IMR-90 (cell line): ENCODE measurements at regions not wholly inside any gene's neighbourhood (a gene's known extent, or its start where the extent isn't known, plus 50 kb on each side); places are given as distances from the start of the nearest gene placed in this dataset.
A peak's percentile ranks its signal among the peaks of the same experiment; 100 is the strongest.

Experiments used
- ATAC-seq: fragments of 200-7000 bp; cut with Tn5 transposase; 2 replicates; pipeline ENCODE4 v1.9.1; 2020; ENCODE audit warnings: low read depth, mild to moderate bottlenecking, moderate library complexity
- BruUV-seq: library from RNA; stranded (reverse); fragments of 400-500 nt; replicated peaks from 2 replicates; lab custom pipeline; 2021; lab: Mats Ljungman, UMichigan
- CTCF ChIA-PET: fragments of 300-600 bp; formaldehyde crosslinking; extraction: SDS; loops from one replicate; lab custom pipeline; 2021; ENCODE audit warnings: antibody characterized with exemption; lab: Yijun Ruan, JAX
- POLR2A ChIA-PET: fragments of 300-600 bp; sonication (Branson Sonifier 250); formaldehyde crosslinking; loops from one replicate; lab custom pipeline; 2022; ENCODE audit warnings: antibody characterized with exemption; ENCODE audit not compliant: unreplicated experiment; lab: Charles Lee
- DNase-seq: peaks from one replicate; pipeline ENCODE4 v3.0.0; 2013
- H2AFZ ChIP-seq: replicated peaks from 2 replicates; pipeline ENCODE3; 2013; ENCODE audit warnings: low read length, mild to moderate bottlenecking; ENCODE audit not compliant: poor library complexity
- H2AK5ac ChIP-seq: 2 replicates; pipeline ENCODE4 v1.6.1; 2013; ENCODE audit warnings: low read depth, low read length, inconsistent platforms
- H2AK9ac ChIP-seq: replicated peaks from 2 replicates; pipeline ENCODE3; 2013; ENCODE audit warnings: mild to moderate bottlenecking, low read depth, low read length, moderate library complexity; ENCODE audit not compliant: poor library complexity
- H2BK120ac ChIP-seq: 2 replicates; pipeline ENCODE4 v1.6.1; 2013; ENCODE audit warnings: low read depth, low read length, inconsistent platforms
- H2BK15ac ChIP-seq: 3 replicates; pipeline ENCODE4 v1.6.1; 2013; ENCODE audit warnings: low read depth, low read length, inconsistent platforms
- H2BK20ac ChIP-seq: 2 replicates; pipeline ENCODE4 v1.6.1; 2013; ENCODE audit warnings: low read depth, mild to moderate bottlenecking, inconsistent platforms, low read length, moderate library complexity
- H2BK5ac ChIP-seq: 2 replicates; pipeline ENCODE4 v1.6.1; 2013; ENCODE audit warnings: mild to moderate bottlenecking, low read depth, low read length, inconsistent platforms; ENCODE audit not compliant: poor library complexity, severe bottlenecking
- H3K14ac ChIP-seq: replicated peaks from 2 replicates; pipeline ENCODE4 v1.6.1; 2013; ENCODE audit warnings: low read depth, low read length, inconsistent platforms
- H3K18ac ChIP-seq: 2 replicates; pipeline ENCODE4 v1.6.1; 2013; ENCODE audit warnings: low read depth, low read length, control low read depth
- H3K23ac ChIP-seq: 2 replicates; pipeline ENCODE4 v1.6.1; 2013; ENCODE audit warnings: low read depth, low read length, inconsistent platforms
- H3K27ac ChIP-seq: 2 replicates; pipeline ENCODE4 v1.5.1; 2013; ENCODE audit warnings: mild to moderate bottlenecking, control low read depth, low read length; ENCODE audit not compliant: insufficient read depth
- H3K27me3 ChIP-seq: 2 replicates; pipeline ENCODE4 v1.6.1; 2013; ENCODE audit warnings: low read length; ENCODE audit not compliant: control insufficient read depth, insufficient read depth
- H3K36me3 ChIP-seq: 2 replicates; pipeline ENCODE4 v1.6.1; 2013; ENCODE audit warnings: low read length, mixed read lengths; ENCODE audit not compliant: control insufficient read depth, insufficient read depth
- H3K4ac ChIP-seq: 2 replicates; pipeline ENCODE4 v1.6.1; 2013; ENCODE audit warnings: low read depth, low read length, inconsistent platforms
- H3K4me1 ChIP-seq: 2 replicates; pipeline ENCODE4 v1.6.1; 2013; ENCODE audit warnings: low read length, mixed read lengths; ENCODE audit not compliant: control insufficient read depth, insufficient read depth
- H3K4me2 ChIP-seq: 2 replicates; pipeline ENCODE4 v1.6.1; 2013; ENCODE audit warnings: low read depth, mild to moderate bottlenecking, control low read depth, low read length, moderate library complexity
- H3K4me3 ChIP-seq: 2 replicates; pipeline ENCODE4 v1.5.1; 2013; ENCODE audit warnings: low read depth, mild to moderate bottlenecking, control low read depth, low read length, moderate library complexity; ENCODE audit not compliant: insufficient read depth
- H3K56ac ChIP-seq: 2 replicates; pipeline ENCODE4 v1.6.1; 2013; ENCODE audit warnings: low read length, inconsistent platforms; ENCODE audit not compliant: insufficient read depth; ENCODE audit errors: extremely low read depth
- H3K79me1 ChIP-seq, 2 experiments: 2 replicates each; pipeline ENCODE4 v1.6.1; 2013; ENCODE audit warnings: low read length in 2 of 2, inconsistent platforms in 1 of 2, low read depth in 1 of 2
- H3K9ac ChIP-seq: 2 replicates; pipeline ENCODE4 v1.6.1; 2013; ENCODE audit warnings: low read depth, low read length, control low read depth
- H3K9me1 ChIP-seq: 2 replicates; pipeline ENCODE4 v1.6.1; 2013; ENCODE audit warnings: low read length, inconsistent platforms; ENCODE audit not compliant: insufficient read depth
- H3K9me3 ChIP-seq: 2 replicates; pipeline ENCODE4 v1.6.1; 2013; ENCODE audit warnings: low read length; ENCODE audit not compliant: control insufficient read depth, insufficient read depth
- H4K20me1 ChIP-seq: 2 replicates; pipeline ENCODE4 v1.6.1; 2013; ENCODE audit warnings: low read length, inconsistent platforms; ENCODE audit not compliant: insufficient read depth
- H4K5ac ChIP-seq: 2 replicates; pipeline ENCODE4 v1.6.1; 2013; ENCODE audit warnings: mild to moderate bottlenecking, low read depth, low read length, control low read depth
- H4K8ac ChIP-seq, 2 experiments: 2 replicates each; pipeline ENCODE4 v1.6.1; 2013; ENCODE audit warnings: low read depth in 2 of 2, low read length in 2 of 2, control low read depth in 1 of 2, inconsistent platforms in 1 of 2
- H4K91ac ChIP-seq: 2 replicates; pipeline ENCODE4 v1.6.1; 2013; ENCODE audit warnings: low read depth, low read length, inconsistent platforms; ENCODE audit not compliant: insufficient read depth
- CTCF ChIP-seq: conservative IDR thresholded peaks from 2 replicates; pipeline ENCODE4 v1.5.1; 2012; ENCODE audit warnings: mild to moderate bottlenecking, low read depth, low read length, improper control_type of control experiment
- MAFK ChIP-seq: IDR thresholded peaks from 2 replicates; pipeline ENCODE4 v1.6.1; 2012; ENCODE audit warnings: low read depth, low read length, improper control_type of control experiment
- POLR2A ChIP-seq: IDR thresholded peaks from 2 replicates; pipeline ENCODE4 v1.6.1; 2012; ENCODE audit warnings: mild to moderate bottlenecking, low read depth, low read length
- WGBS, 2 experiments: methylation state at CpG; one replicate each; pipeline versions ENCODE4 v1.1.5 to v1.1.7; 2013; ENCODE audit warnings: missing lambda C conversion rate in 2 of 2; ENCODE audit not compliant: insufficient read length in 1 of 2; ENCODE audit errors: extremely low coverage in 2 of 2; 5-methylcytosine and 5-hydroxymethylcytosine counted together
- dilution Hi-C: fragments of 300-500 bp; cut with HindIII; formaldehyde crosslinking; loops from one replicate; pipeline ENCODE4 v1.14.3; 2018; ENCODE audit warnings: low sequenced_read_pairs; ENCODE audit not compliant: unreplicated experiment
- in situ Hi-C: fragments of 300-500 bp; cut with MboI; formaldehyde crosslinking; loops from 3 replicates; pipeline ENCODE4 v1.14.3; 2019; ENCODE audit warnings: low sequenced_read_pairs, inconsistent platforms, mixed read lengths
- intact Hi-C: fragments of 100-400 bp; cut with micrococcal nuclease; formaldehyde crosslinking; loops from 2 replicates; pipeline ENCODE4 v1.10.0; 2022

DNA sequence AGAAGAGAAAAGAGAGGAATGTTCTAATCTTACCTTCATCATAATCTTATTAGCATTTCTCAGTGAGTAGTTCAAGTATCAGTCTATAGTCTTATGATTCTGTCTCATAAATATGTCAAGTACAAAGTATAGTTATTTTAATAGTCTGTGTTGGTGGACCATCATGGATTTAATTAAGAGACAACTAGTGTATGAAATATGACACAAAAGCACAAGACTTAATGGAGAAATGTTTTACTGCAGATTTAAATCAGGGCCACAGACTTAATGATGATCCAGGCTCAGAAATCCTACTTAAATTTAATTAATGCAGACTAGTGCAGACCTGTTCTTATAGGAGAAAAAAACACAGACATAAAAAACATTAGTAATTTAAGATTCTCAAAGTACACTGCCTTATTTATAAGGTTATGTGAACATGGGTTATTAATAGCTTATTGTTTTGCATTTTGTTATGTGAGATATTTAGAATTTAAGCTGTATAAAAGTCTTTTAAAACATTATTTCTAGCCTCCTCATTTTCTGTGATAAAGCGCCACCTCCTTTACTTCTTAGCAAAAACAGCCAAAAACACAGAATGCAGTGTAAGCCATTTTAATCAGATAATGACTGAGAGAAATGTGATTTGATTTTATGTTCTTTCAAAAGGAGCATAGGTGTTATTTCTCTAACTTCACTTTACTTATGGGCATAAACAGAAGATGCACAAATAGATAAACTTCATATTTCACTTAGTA lies 255.0 kb upstream of the SNX7 start:
- H2AFZ ChIP-seq, result no peak overlapping the region
- ATAC-seq, result no peak
- no TSS peak for BruUV-seq
- H3K9me1 ChIP-seq, result no peaks in the 10 kb centered on the region
- 0 out of 2 replicates have a peak, but pooled peaks have one; percentile 6 for TF ChIP-seq CTCF
- peak; percentile 10; the same call in 1 of the 2 replicates for TF ChIP-seq MAFK
- no peak for TF ChIP-seq POLR2A
- H3K27ac ChIP-seq, result no peak overlapping the region
- H3K4me3 ChIP-seq, result no peak overlapping the region
- H3K4ac ChIP-seq, result no peak overlapping the region
- H3K79me1 ChIP-seq, result no peaks in the 10 kb centered on the region
- H2AK9ac ChIP-seq, result no peak overlapping the region
- H4K5ac ChIP-seq, result no peak overlapping the region
- no peak overlapping the region for H2BK5ac ChIP-seq
- in situ Hi-C loops, result no loop called here
- H4K91ac ChIP-seq, result no peak overlapping the region
- H3K18ac ChIP-seq, result no peak overlapping the region
- POLR2A ChIA-PET, result no interaction called here
- H2AK5ac ChIP-seq, result no peak overlapping the region
- CTCF ChIA-PET, result interaction anchor here (0.8 to 1.7 kb wide), 2 partner anchors 17 to 37 kb away, joined by 3 to 5 read pairs; no protein-coding TSS in a partner anchor
- H3K9me3 ChIP-seq, result no peaks in the 10 kb centered on the region
- no peak overlapping the region for H4K8ac ChIP-seq
- WGBS, 2 experiments, result no CpG with 5 or more reads among the region's 1 CpG
- H3K56ac ChIP-seq, result no peak overlapping the region
- no peak overlapping the region for H3K9ac ChIP-seq
- intact Hi-C loops, result no loop called here
- H4K20me1 ChIP-seq, result no peaks in the 10 kb centered on the region
- H3K14ac ChIP-seq, result no peak overlapping the region
- H3K27me3 ChIP-seq, result no peaks in the 10 kb centered on the region
- H3K23ac ChIP-seq, result no peak overlapping the region
- DNase-seq, result no peak
- H3K4me1 ChIP-seq, result no peaks in the 10 kb centered on the region
- no peak overlapping the region for H2BK15ac ChIP-seq
- H2BK120ac ChIP-seq, result no peak overlapping the region
- no peak overlapping the region for H3K4me2 ChIP-seq
- H2BK20ac ChIP-seq, result no peak overlapping the region
- dilution Hi-C loops, result no loop called here
- H3K36me3 ChIP-seq, result no peaks in the 10 kb centered on the region
